AG08395 (cell line): ENCODE measurements at regions not wholly inside any gene's neighbourhood (a gene's known extent, or its start where the extent isn't known, plus 50 kb on each side); places are given as distances from the start of the nearest gene placed in this dataset.

Experiments
- DNase-seq: peaks from one replicate; pipeline ENCODE4 v3.0.0; 2012; ENCODE audit warnings: mixed read lengths, low spot score

DNA sequence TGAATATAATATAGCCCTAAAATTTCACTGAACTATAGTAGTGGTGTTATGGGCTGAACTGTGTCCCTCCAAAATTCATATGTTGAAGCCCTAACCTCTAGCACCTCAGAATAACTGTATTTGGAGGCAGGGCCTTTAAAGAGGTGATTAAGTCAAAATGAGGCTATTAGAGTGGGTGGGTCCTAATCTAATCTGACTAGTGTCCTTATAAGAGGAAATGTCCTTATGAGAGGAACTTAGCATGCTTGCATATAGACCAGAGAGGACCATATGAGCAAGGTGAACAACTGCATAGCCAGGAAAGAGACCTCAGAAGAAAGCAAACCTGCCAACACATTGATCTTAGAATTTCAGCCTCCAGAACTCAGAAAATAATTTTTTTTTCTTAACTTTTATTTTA is 238.4 kb downstream of the ZEB2 start:
- DNase-seq, result no peak

DNA sequence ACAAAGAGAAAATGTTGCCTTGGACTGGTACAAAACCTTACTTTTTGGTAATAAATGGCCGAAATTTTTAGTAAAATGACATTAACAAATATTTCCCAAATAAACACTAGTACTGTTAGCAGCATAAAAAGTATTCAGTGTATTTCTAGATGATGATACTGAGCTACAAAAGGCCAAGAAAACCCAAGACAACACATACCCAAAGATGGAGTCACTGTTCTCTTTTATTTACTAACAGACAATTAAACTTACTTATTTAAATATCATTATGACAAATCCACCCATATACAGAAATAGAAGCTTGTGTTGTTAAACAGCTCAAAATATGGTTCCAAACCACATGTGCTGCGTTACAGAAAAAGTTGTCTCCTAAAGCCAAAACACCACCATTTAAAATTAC is 239.9 kb downstream of the ZEB2 start:
- no peak for DNase-seq

DNA sequence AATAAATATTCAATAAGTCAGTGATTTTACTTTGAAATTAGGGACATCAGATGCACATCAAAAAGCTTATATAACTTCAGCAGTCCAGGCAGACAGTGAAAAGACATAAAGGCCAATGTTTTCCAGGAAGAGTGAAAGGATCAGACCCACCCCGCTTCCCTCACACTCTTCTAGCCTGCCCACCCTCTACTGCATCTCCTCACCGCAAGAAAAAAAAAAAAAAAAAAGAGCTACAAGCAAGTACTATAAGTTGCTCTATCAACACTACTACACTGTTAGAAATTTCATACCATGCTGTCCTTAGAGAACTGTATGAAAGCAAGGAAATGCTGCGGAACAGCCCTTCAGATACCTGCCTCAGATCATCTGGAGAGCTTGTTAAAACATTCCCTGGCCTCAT is 240.8 kb downstream of the ZEB2 start:
- no peak for DNase-seq

DNA sequence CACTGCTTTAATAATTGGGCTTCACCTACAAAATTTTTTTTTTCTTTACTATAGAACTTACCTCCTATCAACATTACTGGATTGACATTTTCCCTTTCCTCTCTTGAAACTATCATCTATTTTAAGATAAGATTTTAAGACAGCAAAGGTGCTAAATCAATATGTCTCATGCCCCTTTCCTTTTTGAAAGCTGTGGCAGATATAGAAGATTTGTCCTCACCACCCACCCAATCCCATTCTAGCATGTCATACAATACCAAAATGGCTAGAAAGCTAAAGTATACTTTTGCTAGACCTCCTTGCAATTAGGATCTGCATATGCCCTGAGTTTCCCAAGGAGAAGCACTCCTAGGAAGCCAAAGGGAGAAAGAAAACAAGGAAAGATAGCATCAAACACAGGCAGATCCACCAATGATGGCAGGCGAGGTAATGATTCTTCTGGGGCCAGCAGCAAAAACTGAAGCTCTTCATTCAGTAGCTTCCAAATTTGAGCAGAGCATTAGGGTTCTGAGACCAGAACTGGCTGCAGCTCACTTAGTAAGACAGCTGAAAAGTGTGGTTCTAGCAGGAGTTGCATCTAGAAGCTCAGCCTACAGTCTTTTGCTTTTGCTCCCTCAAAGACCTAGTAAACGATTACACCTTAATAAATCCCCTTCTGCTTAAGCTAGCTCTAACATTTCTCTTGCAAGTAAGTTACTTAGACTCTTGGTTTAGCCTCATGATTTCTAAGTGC is 242.1 kb downstream of the ZEB2 start:
- no peak for DNase-seq

DNA sequence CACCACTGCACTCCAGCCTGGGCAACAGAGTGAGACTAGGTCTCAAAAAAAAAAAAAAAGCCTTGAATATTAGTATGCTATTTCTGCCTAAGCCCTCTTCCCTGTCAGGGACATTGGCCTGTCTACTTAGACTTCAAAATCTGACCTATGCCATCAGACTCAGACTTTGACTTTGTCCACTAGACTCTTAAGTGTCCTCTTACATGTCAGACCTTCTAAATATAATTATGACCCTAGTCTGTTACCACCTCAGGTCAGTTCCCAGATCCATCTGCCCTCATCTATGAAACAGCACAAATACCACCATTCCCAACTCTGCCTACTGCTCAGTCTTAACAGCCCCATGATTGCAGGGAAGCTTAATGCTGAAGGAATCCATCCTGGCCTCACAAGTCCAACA is 244.6 kb downstream of the ZEB2 start:
- no peak for DNase-seq

DNA sequence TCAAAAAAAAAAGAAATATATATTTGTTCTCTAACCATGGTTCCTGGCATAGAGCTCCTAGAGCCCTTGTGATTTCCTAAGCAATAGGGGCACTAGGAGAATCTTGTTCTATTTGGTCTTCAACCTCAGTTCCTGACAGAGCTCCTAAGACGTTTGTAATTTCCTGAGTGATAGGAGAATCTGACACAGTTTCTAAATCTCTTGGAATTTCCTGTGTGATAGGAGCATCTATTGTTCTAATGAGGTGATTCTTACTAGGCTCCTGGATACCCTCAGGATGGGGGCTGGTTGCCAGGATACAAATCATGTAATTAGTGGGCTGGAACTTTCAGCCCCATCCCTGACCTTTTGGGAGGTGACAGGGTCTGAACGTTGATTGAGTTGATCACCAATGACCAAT is 245.8 kb downstream of the ZEB2 start:
- DNase-seq, result no peak

DNA sequence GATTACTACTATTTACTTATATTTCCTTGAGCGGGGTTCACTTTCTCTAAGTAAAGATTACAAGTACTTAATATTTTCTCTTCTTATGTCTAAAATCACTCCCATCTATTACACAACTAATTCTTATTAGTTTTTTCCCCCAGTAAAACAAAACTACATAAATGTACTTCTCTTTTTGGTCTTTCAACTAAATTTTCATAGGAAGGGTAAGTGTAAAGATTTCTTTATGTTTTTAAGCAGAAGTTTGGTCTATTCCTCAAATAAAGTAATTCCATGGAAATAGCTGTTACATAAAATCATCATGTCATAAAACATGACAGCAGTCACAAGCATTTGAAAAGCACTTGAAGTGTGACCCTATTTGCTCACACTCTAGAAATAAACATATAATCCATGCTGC is 249.0 kb downstream of the ZEB2 start:
- no peak for DNase-seq

DNA sequence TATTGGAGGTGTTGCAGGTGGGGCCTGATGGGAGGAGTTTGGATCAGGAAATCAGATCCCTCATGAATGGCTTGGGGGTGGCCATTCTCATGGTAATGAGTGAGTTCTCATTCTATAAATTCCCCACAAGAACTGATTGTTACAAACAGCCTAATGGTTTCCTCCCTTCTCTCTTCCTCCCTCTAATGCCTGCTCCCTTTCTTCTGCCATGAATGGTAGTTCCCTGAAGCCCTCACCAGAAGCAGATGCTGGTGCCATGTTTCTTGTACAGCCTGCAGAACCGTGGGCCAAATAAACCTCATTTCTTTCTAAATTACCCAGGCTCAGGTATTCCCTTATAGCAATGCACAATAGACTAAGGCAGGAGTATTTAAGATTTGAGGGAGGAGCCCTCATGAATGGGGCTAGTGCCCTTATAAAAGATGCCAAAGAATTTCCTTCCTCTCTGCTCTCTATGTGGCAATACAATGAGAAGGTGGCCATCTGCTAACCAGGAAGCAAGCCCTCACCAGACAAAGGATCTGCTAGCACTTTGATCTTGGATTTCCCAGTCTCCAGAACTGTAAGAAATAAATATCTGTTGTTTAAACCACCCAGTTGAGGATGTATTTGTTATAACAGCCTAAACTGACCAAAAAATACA is 251.8 kb downstream of the ZEB2 start:
- no peak for DNase-seq

DNA sequence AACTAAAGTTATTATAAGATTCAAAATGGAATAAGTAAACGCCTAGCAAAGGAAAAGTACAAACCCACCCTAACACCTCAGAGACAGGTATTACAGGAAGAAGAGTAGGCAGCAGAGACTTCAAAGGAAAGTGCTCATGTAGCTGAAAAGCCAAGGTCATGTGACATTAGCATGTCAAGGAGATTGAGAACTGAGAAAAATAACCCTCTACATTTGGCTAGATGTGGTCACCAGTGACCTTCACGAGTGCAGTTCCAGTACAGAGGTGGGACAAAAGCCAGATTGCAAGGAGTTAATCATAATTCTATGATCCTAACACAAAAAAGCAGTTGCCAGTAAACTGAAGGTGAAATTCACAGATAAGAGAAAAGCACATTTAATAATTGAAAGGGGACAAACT is 252.7 kb downstream of the ZEB2 start:
- no peak for DNase-seq

DNA sequence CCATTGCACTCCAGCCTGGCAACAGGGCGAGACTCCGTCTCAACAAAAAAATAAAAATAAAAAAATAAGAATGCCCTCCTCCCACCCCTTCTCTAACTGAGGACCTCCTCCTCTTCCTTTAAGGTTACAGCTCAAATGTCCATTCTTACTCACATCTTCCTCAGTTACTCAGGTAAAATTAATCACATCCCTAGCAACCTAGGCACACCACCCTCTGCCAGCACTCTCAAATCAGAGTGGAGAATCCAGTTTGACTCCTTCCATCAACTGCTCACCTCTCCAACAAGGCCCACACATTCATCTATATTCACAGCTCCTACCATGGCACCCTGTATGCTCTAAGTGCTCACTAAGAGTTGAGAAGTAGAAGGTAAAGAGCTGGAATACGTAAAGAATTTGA is 254.3 kb downstream of the ZEB2 start:
- no peak for DNase-seq

DNA sequence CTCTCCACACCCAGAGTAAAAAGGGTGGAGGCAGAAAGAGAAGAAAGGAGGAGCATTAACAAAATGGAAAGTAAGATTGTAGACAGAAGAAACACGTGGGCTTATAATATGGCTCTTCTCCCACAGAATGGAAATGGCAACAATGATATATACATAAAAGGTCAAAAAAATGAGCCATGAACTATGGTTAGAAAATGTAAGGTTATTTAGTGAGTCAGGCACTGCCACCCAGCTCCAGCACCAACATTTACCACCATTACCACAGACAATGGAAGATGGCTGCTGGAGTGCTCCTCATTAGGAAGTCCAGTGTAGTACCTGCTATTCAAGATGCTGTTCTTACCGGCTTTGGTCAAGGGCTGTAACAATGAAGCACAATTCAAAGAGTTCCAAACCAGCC is 258.0 kb downstream of the ZEB2 start:
- DNase-seq, result no peak

DNA sequence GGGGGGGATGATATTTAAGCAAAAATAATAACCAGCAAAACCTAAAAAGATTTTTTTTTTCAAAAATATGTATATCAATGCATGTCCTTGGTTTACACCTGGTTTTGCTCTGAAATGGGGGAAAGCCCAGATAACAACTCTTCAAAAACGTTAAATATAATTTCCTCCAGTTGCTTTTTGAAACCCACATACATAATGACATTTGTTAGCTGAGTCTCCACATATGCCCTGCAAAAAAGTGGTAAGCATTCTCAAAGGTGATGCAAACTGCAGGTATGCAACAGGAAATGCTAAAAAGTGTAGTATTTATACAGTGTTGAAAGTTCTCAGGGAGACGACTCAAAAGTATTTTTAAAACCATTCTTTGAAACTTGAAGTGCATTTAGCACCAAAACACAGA is 258.6 kb downstream of the ZEB2 start:
- DNase-seq, result no peak

DNA sequence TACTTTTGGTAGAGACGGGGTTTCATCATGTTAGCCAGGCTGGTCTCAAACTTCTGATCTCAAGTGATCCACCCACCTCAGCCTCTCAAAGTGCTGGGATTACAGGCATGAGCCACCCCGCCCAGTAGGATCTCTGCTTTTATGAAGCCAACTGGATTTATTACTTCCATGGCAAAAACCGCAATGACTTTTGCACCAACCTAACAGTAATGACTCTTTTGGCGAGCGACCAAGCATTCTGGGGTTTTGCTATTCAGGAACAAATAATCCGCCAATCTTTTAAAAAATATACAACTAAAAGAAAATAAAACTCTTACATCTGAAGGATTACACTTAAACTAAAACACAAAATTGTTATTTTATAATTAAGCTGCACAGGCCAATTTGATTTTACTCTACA is 260.6 kb downstream of the ZEB2 start:
- DNase-seq, result no peak

DNA sequence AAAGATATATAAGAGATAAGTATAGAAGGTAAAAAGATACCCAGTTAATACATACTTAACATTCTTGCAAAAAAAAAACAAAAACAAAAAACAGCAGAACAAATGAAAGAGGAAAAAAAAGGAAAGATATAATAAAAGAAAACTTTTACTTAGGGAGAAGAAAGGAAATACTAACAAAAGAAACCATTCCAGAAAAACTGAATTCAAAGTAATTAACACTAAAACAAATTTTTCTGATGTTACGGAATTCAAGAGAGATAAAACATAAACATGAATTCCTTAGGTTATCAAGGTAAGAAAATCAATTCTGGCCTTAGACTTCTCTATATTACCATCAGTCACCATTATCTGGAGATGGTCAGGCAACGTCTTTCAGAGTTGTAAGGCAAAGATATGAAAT is 261.8 kb downstream of the ZEB2 start:
- no peak for DNase-seq

DNA sequence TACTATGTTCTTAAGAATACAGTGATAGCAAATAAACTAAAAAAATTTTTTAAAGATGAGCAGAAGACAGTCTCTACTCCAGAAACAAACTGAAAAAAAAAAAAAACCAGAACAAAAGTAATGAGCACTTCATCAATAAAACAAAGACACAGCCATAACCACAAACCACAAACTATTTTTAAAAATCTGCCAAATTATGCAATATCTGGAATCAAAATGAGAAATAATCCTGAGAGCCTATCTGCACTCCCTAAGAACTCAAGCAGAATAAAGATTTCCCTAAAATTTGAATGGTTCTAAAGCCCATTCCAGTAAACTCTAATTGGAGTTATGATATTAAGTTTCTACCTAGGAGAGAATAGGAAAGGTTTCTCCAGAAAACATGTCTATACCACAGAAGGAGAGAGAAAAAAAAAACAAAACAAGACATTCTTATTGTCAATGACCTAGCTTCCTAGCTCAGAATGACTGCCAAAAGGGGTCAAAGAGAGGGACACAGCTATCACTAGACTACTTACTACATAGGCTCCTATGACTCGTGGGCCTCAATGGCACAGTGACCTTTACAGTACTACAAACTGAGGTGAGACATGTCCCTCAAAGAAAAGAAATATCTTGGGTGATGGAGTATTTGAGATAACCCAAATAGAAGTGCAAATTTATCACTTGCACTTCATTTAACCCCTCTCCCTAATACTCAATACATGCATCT is 262.8 kb downstream of the ZEB2 start:
- peak; percentile 62 for DNase-seq

DNA sequence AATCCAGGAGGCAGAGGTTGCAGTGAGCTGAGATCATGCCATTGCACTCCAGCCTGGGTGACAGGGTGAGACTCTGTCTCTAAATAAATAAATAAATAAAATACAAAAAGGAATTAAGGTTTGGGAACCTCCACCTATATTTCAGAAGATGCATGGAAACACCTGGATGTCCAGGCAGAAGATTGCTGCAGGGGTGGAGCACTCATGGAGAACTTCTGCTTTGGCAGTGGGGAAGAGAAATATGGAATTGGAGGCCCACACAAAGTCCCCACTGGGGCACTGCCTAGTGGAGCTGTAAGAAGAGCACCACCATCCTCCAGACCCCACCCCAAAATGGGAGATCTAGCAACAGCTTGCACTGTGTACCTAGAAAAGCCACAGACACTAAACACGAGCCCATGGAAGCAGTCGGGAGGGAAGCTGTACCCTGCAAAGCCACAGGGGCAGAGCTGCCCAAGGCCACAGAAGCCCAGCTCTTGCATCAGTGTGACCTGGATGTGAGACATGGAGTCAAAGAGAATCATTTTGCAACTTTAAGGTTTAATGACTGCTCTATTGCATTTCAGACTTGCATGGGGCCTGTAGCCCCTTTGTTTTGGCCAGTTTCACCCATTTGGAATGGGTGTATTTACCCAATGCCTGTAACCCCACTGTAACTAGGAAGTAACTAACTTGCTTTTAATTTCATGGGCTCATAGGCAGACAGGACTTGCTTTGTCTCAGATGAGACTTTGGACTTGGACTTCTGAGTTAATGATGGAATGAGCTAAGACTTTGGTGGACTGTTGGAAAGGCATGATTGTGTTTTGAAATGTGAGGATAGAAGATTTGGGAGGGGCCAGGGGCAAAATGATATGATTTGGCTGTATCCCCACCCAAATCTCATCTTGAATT is 265.3 kb downstream of the ZEB2 start:
- DNase-seq, result no peak

DNA sequence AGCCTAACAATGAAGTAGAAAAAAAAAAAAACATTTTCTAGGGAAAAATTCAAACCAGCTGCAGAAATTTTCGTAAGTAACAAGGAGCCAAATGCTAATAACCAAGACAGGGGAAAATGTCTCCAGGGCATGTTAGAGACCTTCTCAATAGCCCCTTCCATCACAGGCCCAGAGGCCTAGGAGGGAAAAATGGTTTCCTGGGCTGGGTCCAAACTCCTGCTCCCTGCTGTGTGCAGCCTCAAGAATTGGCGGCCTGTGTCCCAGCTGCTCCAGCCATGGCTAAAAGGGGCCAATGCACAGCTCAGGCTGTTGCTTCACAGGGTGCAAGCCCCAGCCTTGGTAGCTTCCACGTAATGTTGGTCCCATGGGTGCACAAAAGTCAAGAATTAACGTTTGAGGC is 266.2 kb downstream of the ZEB2 start:
- DNase-seq, result no peak

DNA sequence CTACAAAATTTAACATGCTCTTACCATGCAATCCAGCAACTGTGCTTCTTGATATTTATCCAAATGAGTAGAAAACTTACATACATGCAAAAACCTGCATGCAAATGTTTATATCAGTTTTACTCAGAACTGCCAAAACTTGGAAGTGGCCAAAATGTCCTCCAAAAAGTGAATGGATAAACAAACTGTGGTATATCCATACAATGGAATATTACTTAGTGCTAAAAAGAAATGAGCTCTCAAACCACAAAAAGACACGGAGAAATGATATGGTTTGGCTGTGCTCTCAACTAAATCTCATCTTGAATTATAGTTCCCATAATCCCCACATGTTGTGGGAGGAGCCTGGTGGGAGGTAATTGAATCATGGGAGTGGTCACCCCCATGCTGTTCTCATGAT is 267.2 kb downstream of the ZEB2 start:
- DNase-seq, result no peak

DNA sequence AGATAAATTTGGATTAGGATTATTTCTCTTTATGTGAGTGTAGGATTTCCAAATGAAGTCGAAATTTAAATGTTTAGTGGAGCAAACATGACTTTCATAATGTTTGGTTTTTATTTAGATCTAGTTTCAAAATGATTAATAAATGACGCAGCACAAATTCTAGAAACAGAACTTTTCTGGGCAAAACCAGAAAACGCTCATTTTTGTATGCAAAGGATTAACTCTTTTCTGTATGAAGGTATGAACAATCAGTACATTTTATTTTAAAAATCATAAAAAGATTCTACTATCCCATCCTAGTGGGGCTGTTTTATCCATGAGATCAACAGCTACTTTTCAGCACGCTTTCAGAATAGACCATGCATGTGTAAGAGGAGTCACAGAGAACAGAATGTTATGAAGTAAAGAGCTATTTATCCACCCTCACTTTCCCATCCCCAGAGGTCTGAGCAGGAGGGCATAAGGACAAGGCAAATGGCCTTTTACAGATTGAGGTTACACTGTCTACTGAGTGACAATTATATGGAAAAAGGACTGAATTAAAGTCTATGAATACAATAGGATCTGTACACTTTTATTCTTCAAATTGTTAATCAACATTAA is 270.8 kb downstream of the ZEB2 start:
- DNase-seq, result no peak

DNA sequence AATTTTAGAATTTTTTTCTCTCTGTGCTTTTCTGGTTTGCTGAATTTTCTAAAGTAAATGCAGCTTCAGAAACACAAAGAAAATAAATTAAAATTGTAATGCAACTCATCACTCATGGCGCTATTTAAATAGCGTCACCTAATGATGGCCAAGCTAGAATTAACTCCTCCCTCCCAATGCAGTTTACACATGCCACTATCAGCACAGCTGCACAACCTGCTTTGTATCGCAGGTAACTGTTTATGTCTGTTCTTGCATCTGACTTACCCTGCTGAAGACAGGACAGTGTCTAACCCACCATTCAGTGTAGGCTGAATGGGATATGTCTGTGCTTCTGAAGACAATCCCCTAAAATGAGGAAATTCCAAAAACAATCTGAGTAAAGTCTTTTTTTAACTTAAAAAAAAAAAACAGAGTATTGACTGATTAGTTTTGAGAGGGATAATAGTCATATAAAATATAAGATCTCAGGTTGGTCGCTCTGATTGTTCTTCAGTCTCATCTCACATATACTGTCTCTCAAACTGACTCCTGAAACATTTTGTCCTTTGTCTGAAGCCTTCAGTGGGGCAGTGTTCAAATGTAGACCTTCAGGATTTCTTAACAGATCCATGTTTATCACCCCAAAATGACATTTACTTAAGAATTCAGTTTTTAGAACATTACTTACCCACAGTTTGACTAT is 271.4 kb downstream of the ZEB2 start:
- no peak for DNase-seq

DNA sequence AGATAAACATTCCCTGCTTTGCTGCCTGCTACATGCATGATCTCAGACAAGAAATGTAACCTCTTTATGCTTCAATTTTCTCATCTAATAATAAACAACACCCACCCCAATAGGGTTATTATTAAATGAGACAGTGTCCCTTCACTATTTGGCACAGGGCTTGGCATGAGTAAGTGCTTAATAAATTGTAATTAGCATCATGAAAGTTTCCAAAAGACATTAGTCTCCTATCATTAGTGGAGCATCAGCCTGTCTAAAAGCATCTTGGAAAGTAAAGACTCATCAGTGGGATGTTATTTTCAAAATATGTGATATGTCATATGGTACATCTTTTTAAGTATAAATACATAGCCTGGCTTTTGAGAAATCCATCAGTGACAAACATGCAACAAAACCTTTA is 275.0 kb downstream of the ZEB2 start:
- DNase-seq, result no peak
